Suprapubic skin (tissue), 4 donors: ENCODE measurements at regions not wholly inside any gene's neighbourhood (a gene's known extent, or its start where the extent isn't known, plus 50 kb on each side); places are given as distances from the start of the nearest gene placed in this dataset.

ENCODE experiments used
- EP300 ChIP-seq: sonication (generic); formaldehyde crosslinking; IDR thresholded peaks from one replicate; pipeline ENCODE4 v1.6.1; 2017; ENCODE audit warnings: antibody characterized with exemption
- POLR2AphosphoS5 ChIP-seq, 3 donors: sonication (generic); formaldehyde crosslinking; IDR thresholded peaks; one replicate each; pipeline ENCODE4 v1.6.1; 2017; ENCODE audit warnings: antibody characterized with exemption in 3 of 3
- TF ChIP-seq, protein P1 (sequence below), 2 donors: fragments of 200-600 bp in 1 of 2; fragments of 450-650 bp in 1 of 2; sonication (generic) in 1 of 2; IDR thresholded peaks; one replicate each; pipeline ENCODE4 v1.5.1; 2016 to 2019; ENCODE audit warnings: antibody characterized with exemption in 2 of 2, mild to moderate bottlenecking in 1 of 2, moderate library complexity in 1 of 2

DNA sequence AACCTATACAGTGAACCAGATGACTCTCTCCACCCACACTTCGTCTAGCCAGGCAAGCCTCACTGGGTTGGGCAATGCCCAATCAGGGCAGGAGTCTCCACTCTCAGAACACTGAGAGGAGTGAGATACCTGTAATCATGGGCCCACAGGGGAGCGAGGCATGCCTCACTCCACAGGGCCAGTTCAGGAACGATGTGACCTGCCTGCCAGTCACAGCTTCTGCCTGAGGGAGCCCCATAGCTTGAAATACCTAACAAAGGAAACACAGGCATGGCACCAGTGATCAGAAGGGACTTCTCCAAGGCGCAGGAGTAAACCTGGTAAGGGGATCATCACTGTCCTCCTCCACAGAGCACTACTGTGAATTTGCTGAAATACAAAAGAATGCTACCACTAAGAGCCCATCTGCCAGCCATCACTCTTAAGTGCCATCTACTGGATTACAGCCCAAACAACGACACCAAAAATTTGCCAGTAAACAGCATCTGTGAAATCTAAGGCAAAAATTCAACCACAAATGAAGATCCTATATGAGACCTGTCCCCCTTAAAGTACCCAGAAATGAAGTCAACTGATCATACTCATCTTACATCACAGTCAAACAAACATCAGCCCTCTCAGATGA is 689.9 kb upstream of the SEMA6D start:
- TF ChIP-seq, protein P1, sequence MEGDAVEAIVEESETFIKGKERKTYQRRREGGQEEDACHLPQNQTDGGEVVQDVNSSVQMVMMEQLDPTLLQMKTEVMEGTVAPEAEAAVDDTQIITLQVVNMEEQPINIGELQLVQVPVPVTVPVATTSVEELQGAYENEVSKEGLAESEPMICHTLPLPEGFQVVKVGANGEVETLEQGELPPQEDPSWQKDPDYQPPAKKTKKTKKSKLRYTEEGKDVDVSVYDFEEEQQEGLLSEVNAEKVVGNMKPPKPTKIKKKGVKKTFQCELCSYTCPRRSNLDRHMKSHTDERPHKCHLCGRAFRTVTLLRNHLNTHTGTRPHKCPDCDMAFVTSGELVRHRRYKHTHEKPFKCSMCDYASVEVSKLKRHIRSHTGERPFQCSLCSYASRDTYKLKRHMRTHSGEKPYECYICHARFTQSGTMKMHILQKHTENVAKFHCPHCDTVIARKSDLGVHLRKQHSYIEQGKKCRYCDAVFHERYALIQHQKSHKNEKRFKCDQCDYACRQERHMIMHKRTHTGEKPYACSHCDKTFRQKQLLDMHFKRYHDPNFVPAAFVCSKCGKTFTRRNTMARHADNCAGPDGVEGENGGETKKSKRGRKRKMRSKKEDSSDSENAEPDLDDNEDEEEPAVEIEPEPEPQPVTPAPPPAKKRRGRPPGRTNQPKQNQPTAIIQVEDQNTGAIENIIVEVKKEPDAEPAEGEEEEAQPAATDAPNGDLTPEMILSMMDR (IDR thresholded peaks at IDR 0.05): no peak
- TF ChIP-seq POLR2AphosphoS5 (IDR thresholded peaks at IDR 0.05): no peak
- TF ChIP-seq EP300: no peak
